ENCODE measurements at regions not wholly inside any gene's neighbourhood (a gene's known extent, or its start where the extent isn't known, plus 50 kb on each side); places are given as distances from the start of the nearest gene placed in this dataset.

- Histone ChIP-seq H4K20me1 (ENCODE audit: insufficient read depth, low read length) (no peaks in the 10 kb centered on the region), H3K36me3 (replicated peaks in 1 of 2; ENCODE audit: control insufficient read depth in 1 of 2, insufficient read depth in 2 of 2, low read length in 2 of 2) (no peaks in the 10 kb centered on the region; a peak in 1 of 5 replicates), H3K79me2 (ENCODE audit: insufficient read depth, low read length) (no peaks in the 10 kb centered on the region), H3K4me1 (ENCODE audit: insufficient read depth, low read length) (no peaks in the 10 kb centered on the region), H3K9me3 (ENCODE audit: low read length) (no peaks in the 10 kb centered on the region), H2AFZ (ENCODE audit: low read length) (no peak overlapping the region), H3K9ac (ENCODE audit: insufficient read depth, low read depth, low read length) (no peak overlapping the region), H3K4me3 (replicated peaks in 1 of 3; ENCODE audit: insufficient read depth in 1 of 3, low read depth in 2 of 3, low read length in 3 of 3) (no peak overlapping the region), H3K27ac (ENCODE audit: extremely low read length, insufficient read depth, low read length) (no peak overlapping the region), H3K27me3 (ENCODE audit: control insufficient read depth in 1 of 2, insufficient read depth in 2 of 2, low read length in 2 of 2) (peaks cover 0 to 7% of the 10 kb centered on the region in 2 experiments; a peak in 3 of 5 replicates), H3K4me2 (ENCODE audit: low read depth, low read length) (no peak overlapping the region)
- intact Hi-C loops (cut with micrococcal nuclease; ENCODE audit: unreplicated experiment) = no loop called here
- in situ Hi-C loops (cut with HindIII; ENCODE audit: extremely low pct_ligation_motif_present, low pct_unique_long_range_greater_than_20kb) = loop anchor here (10.0 kb wide), 1 partner anchor 298 kb away; no protein-coding TSS in a partner anchor
- ATAC-seq (no peak), DNase-seq (ENCODE audit: low spot score) (no peak), FAIRE-seq (no peak)
- 53% methylated on average over 16 of the region's 18 CpGs for WGBS (ENCODE audit: low lambda C conversion rate)
- no TSS peak for BruUV-seq (replicated peaks)
- ChIA-PET POLR2A (no interaction called here), CTCF (ENCODE audit: low intra/inter-chr PET ratio, low total read pairs) (no interaction called here)
- TF ChIP-seq EHMT2 (IDR thresholded peaks at IDR 0.05; ENCODE audit: borderline replicate concordance, low read depth, low read length) (no peak), ZNF430 (CRISPR knock-in tag; IDR thresholded peaks at IDR 0.05) (no peak), IRX3 (CRISPR knock-in tag; IDR thresholded peaks at IDR 0.05; ENCODE audit: borderline replicate concordance, low read depth) (no peak), REST (IDR thresholded peaks at IDR 0.05; ENCODE audit: borderline replicate concordance in 1 of 2, low read depth in 1 of 2, low read length in 2 of 2) (no peak), TRAFD1 (CRISPR knock-in tag; IDR thresholded peaks at IDR 0.05; ENCODE audit: borderline replicate concordance) (no peak), ZNF629 (CRISPR knock-in tag; conservative IDR thresholded peaks at IDR 0.05) (no peak), ETV5 (CRISPR knock-in tag; IDR thresholded peaks at IDR 0.05; ENCODE audit: borderline replicate concordance) (no peak), GTF2F1 (IDR thresholded peaks at IDR 0.05; ENCODE audit: low read length) (no peak)
- TF ChIP-seq, protein P1, sequence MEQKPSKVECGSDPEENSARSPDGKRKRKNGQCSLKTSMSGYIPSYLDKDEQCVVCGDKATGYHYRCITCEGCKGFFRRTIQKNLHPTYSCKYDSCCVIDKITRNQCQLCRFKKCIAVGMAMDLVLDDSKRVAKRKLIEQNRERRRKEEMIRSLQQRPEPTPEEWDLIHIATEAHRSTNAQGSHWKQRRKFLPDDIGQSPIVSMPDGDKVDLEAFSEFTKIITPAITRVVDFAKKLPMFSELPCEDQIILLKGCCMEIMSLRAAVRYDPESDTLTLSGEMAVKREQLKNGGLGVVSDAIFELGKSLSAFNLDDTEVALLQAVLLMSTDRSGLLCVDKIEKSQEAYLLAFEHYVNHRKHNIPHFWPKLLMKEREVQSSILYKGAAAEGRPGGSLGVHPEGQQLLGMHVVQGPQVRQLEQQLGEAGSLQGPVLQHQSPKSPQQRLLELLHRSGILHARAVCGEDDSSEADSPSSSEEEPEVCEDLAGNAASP (CRISPR knock-in tag; IDR thresholded peaks at IDR 0.05; ENCODE audit: borderline replicate concordance) = no peak
- TF ChIP-seq, protein P2, sequence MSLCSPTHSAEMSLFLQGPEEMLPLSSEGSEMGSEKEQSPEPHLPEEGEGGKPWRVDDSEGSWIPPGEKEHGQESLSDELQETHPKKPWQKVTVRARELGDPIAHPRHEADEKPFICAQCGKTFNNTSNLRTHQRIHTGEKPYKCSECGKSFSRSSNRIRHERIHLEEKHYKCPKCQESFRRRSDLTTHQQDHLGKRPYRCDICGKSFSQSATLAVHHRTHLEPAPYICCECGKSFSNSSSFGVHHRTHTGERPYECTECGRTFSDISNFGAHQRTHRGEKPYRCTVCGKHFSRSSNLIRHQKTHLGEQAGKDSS (CRISPR knock-in tag; IDR thresholded peaks at IDR 0.05; ENCODE audit: borderline replicate concordance, low read depth) = no peak
Measured at GRCh38 chr1:30406996-30407864, 316.2 kb downstream of the MATN1 start.
